ENCODE measurements at regions not wholly inside any gene's neighbourhood (a gene's known extent, or its start where the extent isn't known, plus 50 kb on each side); places are given as distances from the start of the nearest gene placed in this dataset.

DNA sequence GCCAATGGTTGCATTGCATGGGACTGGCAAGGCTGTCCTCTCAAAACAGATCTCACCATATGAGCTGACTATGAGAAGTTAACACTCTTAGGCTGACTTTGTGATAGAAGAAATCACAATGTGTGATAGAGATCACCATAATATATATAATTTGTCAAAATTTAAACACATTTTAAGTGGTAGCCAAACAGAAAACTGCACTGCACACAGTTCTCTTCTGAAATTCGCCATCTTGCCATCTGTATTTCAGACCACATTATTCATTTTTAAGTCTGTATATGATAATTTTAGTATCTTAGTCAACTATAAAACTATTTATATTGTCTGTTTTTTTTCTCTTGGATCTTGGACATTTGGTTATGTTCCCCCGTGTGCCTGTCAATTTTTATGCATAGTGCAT lies 374.7 kb downstream of the AJAP1 start:
- TF ChIP-seq, protein P1, sequence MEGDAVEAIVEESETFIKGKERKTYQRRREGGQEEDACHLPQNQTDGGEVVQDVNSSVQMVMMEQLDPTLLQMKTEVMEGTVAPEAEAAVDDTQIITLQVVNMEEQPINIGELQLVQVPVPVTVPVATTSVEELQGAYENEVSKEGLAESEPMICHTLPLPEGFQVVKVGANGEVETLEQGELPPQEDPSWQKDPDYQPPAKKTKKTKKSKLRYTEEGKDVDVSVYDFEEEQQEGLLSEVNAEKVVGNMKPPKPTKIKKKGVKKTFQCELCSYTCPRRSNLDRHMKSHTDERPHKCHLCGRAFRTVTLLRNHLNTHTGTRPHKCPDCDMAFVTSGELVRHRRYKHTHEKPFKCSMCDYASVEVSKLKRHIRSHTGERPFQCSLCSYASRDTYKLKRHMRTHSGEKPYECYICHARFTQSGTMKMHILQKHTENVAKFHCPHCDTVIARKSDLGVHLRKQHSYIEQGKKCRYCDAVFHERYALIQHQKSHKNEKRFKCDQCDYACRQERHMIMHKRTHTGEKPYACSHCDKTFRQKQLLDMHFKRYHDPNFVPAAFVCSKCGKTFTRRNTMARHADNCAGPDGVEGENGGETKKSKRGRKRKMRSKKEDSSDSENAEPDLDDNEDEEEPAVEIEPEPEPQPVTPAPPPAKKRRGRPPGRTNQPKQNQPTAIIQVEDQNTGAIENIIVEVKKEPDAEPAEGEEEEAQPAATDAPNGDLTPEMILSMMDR (IDR thresholded peaks at IDR 0.05; ENCODE audit: low read depth, low read length, poor library complexity, severe bottlenecking), result no peak
- TF ChIP-seq EZH2phosphoT487 (IDR thresholded peaks at IDR 0.05; ENCODE audit: borderline replicate concordance, low read length), result no peak

All from DOHH2 (cell line).